ENCODE measurements at regions not wholly inside any gene's neighbourhood (a gene's known extent, or its start where the extent isn't known, plus 50 kb on each side); places are given as distances from the start of the nearest gene placed in this dataset.

GRCh38 chr2:120448436-120448835 is 102.5 kb downstream of the INHBB start:
- TF ChIP-seq POLR2AphosphoS5 (IDR thresholded peaks at IDR 0.05; ENCODE audit: low read depth, low read length) (no peak), TAF1 (IDR thresholded peaks at IDR 0.05; ENCODE audit: borderline replicate concordance, insufficient read depth, low read length) (no peak), SIN3A (IDR thresholded peaks at IDR 0.05; ENCODE audit: borderline replicate concordance, insufficient read depth, low read length) (no peak)

All from PFSK-1 (cell line).